Naive B cell (primary cell): ENCODE measurements at regions not wholly inside any gene's neighbourhood (a gene's known extent, or its start where the extent isn't known, plus 50 kb on each side); places are given as distances from the start of the nearest gene placed in this dataset.

Source experiments
- ATAC-seq, 2 donors: fragments of 150-1000 bp; cut with Tn5 transposase; 2 replicates each; pipeline ENCODE4 v1.10.0; 2021; ENCODE audit warnings: low read depth in 2 of 2, mild to moderate bottlenecking in 2 of 2, moderate library complexity in 2 of 2
- DNase-seq: peaks from one replicate; pipeline ENCODE4 v3.0.0; 2022
- H3K27ac Mint-ChIP-seq, 6 donors: one replicate each; pipeline ENCODE4 v1.8.0; 2020 to 2022; ENCODE audit warnings: mild to moderate bottlenecking in 6 of 6, mixed read lengths in 6 of 6, moderate library complexity in 5 of 6, inconsistent platforms in 2 of 6
- H3K27me3 Mint-ChIP-seq, 3 donors: one replicate each; pipeline ENCODE4 v1.8.0; 2021 to 2022; ENCODE audit warnings: mixed read lengths in 3 of 3, mild to moderate bottlenecking in 1 of 3
- H3K36me3 Mint-ChIP-seq, 2 donors: one replicate each; pipeline ENCODE4 v1.8.0; 2020 to 2022; ENCODE audit warnings: mixed read lengths in 2 of 2, inconsistent platforms in 1 of 2, mild to moderate bottlenecking in 1 of 2
- H3K4me1 Mint-ChIP-seq, 3 donors: one replicate each; pipeline ENCODE4 v1.8.0; 2020 to 2022; ENCODE audit warnings: mixed read lengths in 3 of 3, inconsistent platforms in 1 of 3, mild to moderate bottlenecking in 1 of 3, moderate library complexity in 1 of 3
- H3K4me3 Mint-ChIP-seq, 8 donors: one replicate each; pipeline ENCODE4 v1.8.0; 2020 to 2022; ENCODE audit warnings: mild to moderate bottlenecking in 8 of 8, mixed read lengths in 8 of 8, moderate library complexity in 8 of 8, inconsistent platforms in 2 of 8
- H3K9me3 Mint-ChIP-seq, 7 donors: one replicate each; pipeline ENCODE4 v1.8.0; 2020 to 2022; ENCODE audit warnings: mixed read lengths in 7 of 7, mild to moderate bottlenecking in 5 of 7, inconsistent platforms in 2 of 7, moderate library complexity in 1 of 7

- Mint-ChIP-seq H3K36me3 (no peaks in the 10 kb centered on the region), H3K9me3 (peaks cover 0 to 18% (median 2%) of the 10 kb centered on the region in 7 donors), H3K27ac (no peak overlapping the region), H3K27me3 (peaks cover 27 to 64% (median 49%) of the 10 kb centered on the region in 3 donors), H3K4me3 (no peak overlapping the region), H3K4me1 (no peaks in the 10 kb centered on the region)
- DNase-seq: no peak
- ATAC-seq: no peak
Observed at GRCh38 chr11:43601511-43601910, 79.0 kb upstream of the HSD17B12 start.

GRCh38 chr11:43602670-43603069 is 77.9 kb upstream of the HSD17B12 start:
- no peaks in the 10 kb centered on the region for H3K4me1 Mint-ChIP-seq
- H3K9me3 Mint-ChIP-seq: peaks cover 0 to 13% (median 2%) of the 10 kb centered on the region in 7 donors

GRCh38 chr11:43614214-43614613 is 66.3 kb upstream of the HSD17B12 start:
- Mint-ChIP-seq H3K4me3 (no peak overlapping the region), H3K9me3 (peaks cover 13 to 35% (median 21%) of the 10 kb centered on the region in 7 donors), H3K27me3 (peaks cover 33 to 41% (median 41%) of the 10 kb centered on the region in 3 donors), H3K4me1 (no peaks in the 10 kb centered on the region), H3K36me3 (peaks cover 17 to 22% of the 10 kb centered on the region in 2 donors), H3K27ac (no peak overlapping the region)
- DNase-seq: no peak
- ATAC-seq: no peak

More at GRCh38 chr11:43602670-43603069, 77.9 kb upstream of the HSD17B12 start:
- no peak overlapping the region for H3K27ac Mint-ChIP-seq
- ATAC-seq (no peak), DNase-seq (no peak)
- no peak overlapping the region for H3K4me3 Mint-ChIP-seq
- H3K36me3 Mint-ChIP-seq: no peaks in the 10 kb centered on the region
- H3K27me3 Mint-ChIP-seq: peaks cover 22 to 65% (median 41%) of the 10 kb centered on the region in 3 donors

- Mint-ChIP-seq H3K4me1 (no peaks in the 10 kb centered on the region), H3K36me3 (peaks cover 6 to 21% of the 10 kb centered on the region in 2 donors), H3K9me3 (peaks cover 5 to 23% (median 13%) of the 10 kb centered on the region in 7 donors), H3K27ac (no peak overlapping the region), H3K27me3 (peaks cover 41 to 42% (median 41%) of the 10 kb centered on the region in 3 donors), H3K4me3 (no peak overlapping the region)
- DNase-seq (no peak), ATAC-seq (no peak)
Observed at GRCh38 chr11:43619863-43620505, 60.6 kb upstream of the HSD17B12 start.

GRCh38 chr11:43626798-43627197 is 53.7 kb upstream of the HSD17B12 start:
- Mint-ChIP-seq H3K36me3 (no peaks in the 10 kb centered on the region), H3K9me3 (no peaks in the 10 kb centered on the region), H3K4me1 (no peaks in the 10 kb centered on the region), H3K27me3 (peaks cover 25 to 35% (median 29%) of the 10 kb centered on the region in 3 donors), H3K4me3 (no peak overlapping the region), H3K27ac (no peak overlapping the region)
- DNase-seq: no peak
- ATAC-seq: no peak
